Endothelial cell (in vitro differentiated cells): ENCODE measurements at regions not wholly inside any gene's neighbourhood (a gene's known extent, or its start where the extent isn't known, plus 50 kb on each side); places are given as distances from the start of the nearest gene placed in this dataset.

Experiments
- DNase-seq: peaks from one replicate; pipeline ENCODE4 v3.0.0; 2021; ENCODE audit warnings: low spot score
- H3K27ac Mint-ChIP-seq: one replicate; pipeline ENCODE4 v1.8.0; 2021; ENCODE audit warnings: mixed read lengths, inconsistent platforms; ENCODE audit not compliant: unreplicated experiment
- H3K27me3 Mint-ChIP-seq: one replicate; pipeline ENCODE4 v1.8.0; 2021; ENCODE audit warnings: mild to moderate bottlenecking, moderate library complexity, mixed read lengths, inconsistent platforms; ENCODE audit not compliant: unreplicated experiment
- H3K36me3 Mint-ChIP-seq: one replicate; pipeline ENCODE4 v1.8.0; 2021; ENCODE audit warnings: mild to moderate bottlenecking, low read depth, mixed read lengths, inconsistent platforms; ENCODE audit not compliant: unreplicated experiment
- H3K4me1 Mint-ChIP-seq: one replicate; pipeline ENCODE4 v1.8.0; 2021; ENCODE audit warnings: mild to moderate bottlenecking, mixed read lengths, inconsistent platforms; ENCODE audit not compliant: unreplicated experiment
- H3K4me3 Mint-ChIP-seq: one replicate; pipeline ENCODE4 v1.8.0; 2021; ENCODE audit warnings: mild to moderate bottlenecking, mixed read lengths, inconsistent platforms; ENCODE audit not compliant: unreplicated experiment
- H3K9me3 Mint-ChIP-seq: one replicate; pipeline ENCODE4 v1.8.0; 2021; ENCODE audit warnings: mixed read lengths, inconsistent platforms; ENCODE audit not compliant: unreplicated experiment
- TF ChIP-seq, protein P1 (sequence below): fragments of 200-600 bp; sonication (generic); IDR thresholded peaks from one replicate; pipeline ENCODE4 v1.5.0; 2021; ENCODE audit warnings: antibody characterized with exemption; ENCODE audit not compliant: unreplicated experiment

DNA sequence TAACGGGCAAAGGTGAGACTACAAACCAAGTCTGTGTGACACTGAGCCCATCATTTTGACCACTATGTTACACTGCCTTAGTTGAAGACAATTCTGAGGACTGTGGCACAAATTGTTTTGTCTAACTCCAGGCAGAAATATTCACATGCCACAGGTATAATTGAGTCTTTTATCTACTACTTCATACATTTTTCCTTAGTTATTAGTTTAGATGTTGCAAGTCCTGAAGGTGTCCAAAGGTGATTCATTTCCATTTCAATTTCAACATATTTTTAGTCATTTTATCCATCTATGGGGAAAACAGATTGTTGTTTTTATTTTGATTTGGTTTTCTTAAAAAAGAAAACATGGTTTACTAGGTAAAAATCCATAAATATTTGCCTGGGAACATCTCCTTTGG, 341.7 kb upstream of the SMIM31 start:
- DNase-seq, result no peak
- Mint-ChIP-seq H3K36me3 (no peaks in the 10 kb centered on the region), H3K4me3 (no peak overlapping the region), H3K27ac (no peak overlapping the region), H3K9me3 (no peaks in the 10 kb centered on the region), H3K4me1 (no peaks in the 10 kb centered on the region), H3K27me3 (no peaks in the 10 kb centered on the region)
- TF ChIP-seq, protein P1, sequence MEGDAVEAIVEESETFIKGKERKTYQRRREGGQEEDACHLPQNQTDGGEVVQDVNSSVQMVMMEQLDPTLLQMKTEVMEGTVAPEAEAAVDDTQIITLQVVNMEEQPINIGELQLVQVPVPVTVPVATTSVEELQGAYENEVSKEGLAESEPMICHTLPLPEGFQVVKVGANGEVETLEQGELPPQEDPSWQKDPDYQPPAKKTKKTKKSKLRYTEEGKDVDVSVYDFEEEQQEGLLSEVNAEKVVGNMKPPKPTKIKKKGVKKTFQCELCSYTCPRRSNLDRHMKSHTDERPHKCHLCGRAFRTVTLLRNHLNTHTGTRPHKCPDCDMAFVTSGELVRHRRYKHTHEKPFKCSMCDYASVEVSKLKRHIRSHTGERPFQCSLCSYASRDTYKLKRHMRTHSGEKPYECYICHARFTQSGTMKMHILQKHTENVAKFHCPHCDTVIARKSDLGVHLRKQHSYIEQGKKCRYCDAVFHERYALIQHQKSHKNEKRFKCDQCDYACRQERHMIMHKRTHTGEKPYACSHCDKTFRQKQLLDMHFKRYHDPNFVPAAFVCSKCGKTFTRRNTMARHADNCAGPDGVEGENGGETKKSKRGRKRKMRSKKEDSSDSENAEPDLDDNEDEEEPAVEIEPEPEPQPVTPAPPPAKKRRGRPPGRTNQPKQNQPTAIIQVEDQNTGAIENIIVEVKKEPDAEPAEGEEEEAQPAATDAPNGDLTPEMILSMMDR, result no peak

DNA sequence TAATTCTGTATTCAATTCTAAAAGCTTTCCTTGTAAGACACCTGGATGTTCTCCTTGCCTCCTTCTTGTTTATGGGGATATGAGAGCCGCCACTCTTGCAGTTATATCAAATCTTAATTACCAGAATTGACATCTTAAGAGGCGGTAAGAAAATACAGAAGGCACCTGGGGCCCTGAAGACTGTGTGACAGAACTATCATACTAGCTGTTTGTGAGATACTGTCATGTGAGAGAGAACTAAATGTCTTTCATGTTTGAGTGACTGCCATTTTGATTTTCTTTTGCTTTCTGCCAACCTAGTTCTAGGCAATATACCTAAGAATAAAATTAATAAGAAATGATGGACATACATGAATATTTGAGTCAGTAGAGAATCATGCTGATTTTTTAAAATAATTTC, 340.2 kb upstream of the SMIM31 start:
- Mint-ChIP-seq H3K9me3 (no peaks in the 10 kb centered on the region), H3K27ac (no peak overlapping the region), H3K36me3 (no peaks in the 10 kb centered on the region), H3K4me1 (no peaks in the 10 kb centered on the region), H3K4me3 (no peak overlapping the region), H3K27me3 (no peaks in the 10 kb centered on the region)
- no peak for DNase-seq
- TF ChIP-seq, protein P1, result no peak

DNA sequence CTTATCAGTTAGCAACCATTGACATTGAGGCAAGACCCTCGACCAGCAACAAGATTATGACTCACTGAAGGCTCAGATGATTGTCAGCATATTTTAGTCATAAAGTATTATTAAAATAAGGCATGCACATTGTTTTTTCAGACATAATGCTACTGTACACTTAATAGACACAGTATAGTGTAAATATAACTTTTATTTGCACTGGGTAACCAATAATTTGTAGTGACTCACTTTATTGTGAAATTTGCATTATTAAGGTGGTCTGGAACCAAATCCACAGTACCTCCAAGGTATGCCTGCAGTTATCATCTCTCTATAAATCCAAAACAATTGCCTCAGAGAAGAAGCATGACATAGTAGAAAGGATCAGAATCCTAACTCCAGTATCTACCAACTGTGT, 330.1 kb upstream of the SMIM31 start:
- Mint-ChIP-seq H3K27ac (no peak overlapping the region), H3K4me1 (no peaks in the 10 kb centered on the region), H3K36me3 (no peaks in the 10 kb centered on the region), H3K9me3 (no peaks in the 10 kb centered on the region), H3K27me3 (no peaks in the 10 kb centered on the region), H3K4me3 (no peak overlapping the region)
- TF ChIP-seq, protein P1, result no peak
- no peak for DNase-seq

DNA sequence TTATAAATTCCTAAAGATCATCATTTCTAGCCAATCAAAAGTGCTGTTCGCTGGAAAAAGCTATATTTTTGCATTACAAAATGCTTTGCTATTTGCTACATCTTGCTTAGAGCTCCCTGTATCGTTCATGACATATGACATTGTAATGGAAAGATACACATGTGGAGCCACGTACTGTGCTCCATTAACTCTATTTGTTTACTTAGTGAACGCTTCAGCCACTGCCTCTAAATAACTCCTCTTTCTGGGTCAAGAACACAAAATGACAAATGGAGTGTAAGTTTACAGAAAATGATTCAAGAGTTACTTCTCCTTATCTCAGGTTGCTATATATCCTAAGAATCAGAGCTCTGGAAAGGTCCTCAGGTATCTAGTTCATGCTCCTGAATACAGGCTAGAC, 329.1 kb upstream of the SMIM31 start:
- Mint-ChIP-seq H3K4me3 (no peak overlapping the region), H3K27me3 (no peaks in the 10 kb centered on the region), H3K4me1 (no peaks in the 10 kb centered on the region), H3K9me3 (no peaks in the 10 kb centered on the region), H3K36me3 (no peaks in the 10 kb centered on the region), H3K27ac (no peak overlapping the region)
- TF ChIP-seq, protein P1, result no peak
- DNase-seq, result no peak

DNA sequence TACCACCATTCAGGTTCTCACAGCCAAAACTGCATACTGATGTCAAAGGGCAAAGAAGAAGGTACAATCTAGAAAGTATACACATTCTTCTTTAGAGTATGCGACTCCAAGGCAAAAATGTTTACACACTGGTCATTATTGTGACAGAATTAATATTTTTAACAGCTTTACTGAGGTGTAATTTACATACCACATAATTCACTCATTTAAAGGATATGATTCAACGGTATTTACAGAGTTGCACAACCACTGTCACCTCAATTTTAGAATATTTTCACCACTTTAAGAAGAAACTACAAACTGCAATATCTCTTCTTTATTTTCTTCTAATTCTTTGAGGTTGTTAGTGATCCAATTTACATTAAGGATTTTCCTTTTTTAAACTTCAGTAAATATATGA, 325.4 kb upstream of the SMIM31 start:
- Mint-ChIP-seq H3K27ac (no peak overlapping the region), H3K9me3 (no peaks in the 10 kb centered on the region), H3K4me3 (no peak overlapping the region), H3K4me1 (no peaks in the 10 kb centered on the region), H3K36me3 (no peaks in the 10 kb centered on the region), H3K27me3 (no peaks in the 10 kb centered on the region)
- DNase-seq, result no peak
- TF ChIP-seq, protein P1, result no peak
